Transverse colon (tissue), 4 donors: ENCODE measurements at regions not wholly inside any gene's neighbourhood (a gene's known extent, or its start where the extent isn't known, plus 50 kb on each side); places are given as distances from the start of the nearest gene placed in this dataset.

Source experiments
- EP300 ChIP-seq: sonication (generic); formaldehyde crosslinking; IDR thresholded peaks from one replicate; pipeline ENCODE4 v1.6.1; 2017; ENCODE audit warnings: antibody characterized with exemption, low read depth
- POLR2A ChIP-seq: fragments of 450-650 bp; IDR thresholded peaks from one replicate; pipeline ENCODE4 v1.6.1; 2016; ENCODE audit warnings: antibody characterized with exemption, mild to moderate bottlenecking, moderate library complexity
- POLR2AphosphoS5 ChIP-seq, 3 donors: sonication (generic); formaldehyde crosslinking; IDR thresholded peaks; one replicate each; pipeline ENCODE4 v1.6.1; 2016; ENCODE audit warnings: antibody characterized with exemption in 3 of 3
- TF ChIP-seq, protein P1 (sequence below), 5 experiments: fragments of 200-600 bp in 3 of 5; fragments of 450-650 bp in 2 of 5; sonication (generic) in 3 of 5; IDR thresholded peaks; 1 replicate in 2 of 5; 2 replicates in 3 of 5; pipeline ENCODE4 v1.5.1; 2016 to 2017; ENCODE audit warnings: antibody characterized with exemption in 5 of 5, inconsistent platforms in 3 of 5, mild to moderate bottlenecking in 2 of 5, moderate library complexity in 1 of 5

DNA sequence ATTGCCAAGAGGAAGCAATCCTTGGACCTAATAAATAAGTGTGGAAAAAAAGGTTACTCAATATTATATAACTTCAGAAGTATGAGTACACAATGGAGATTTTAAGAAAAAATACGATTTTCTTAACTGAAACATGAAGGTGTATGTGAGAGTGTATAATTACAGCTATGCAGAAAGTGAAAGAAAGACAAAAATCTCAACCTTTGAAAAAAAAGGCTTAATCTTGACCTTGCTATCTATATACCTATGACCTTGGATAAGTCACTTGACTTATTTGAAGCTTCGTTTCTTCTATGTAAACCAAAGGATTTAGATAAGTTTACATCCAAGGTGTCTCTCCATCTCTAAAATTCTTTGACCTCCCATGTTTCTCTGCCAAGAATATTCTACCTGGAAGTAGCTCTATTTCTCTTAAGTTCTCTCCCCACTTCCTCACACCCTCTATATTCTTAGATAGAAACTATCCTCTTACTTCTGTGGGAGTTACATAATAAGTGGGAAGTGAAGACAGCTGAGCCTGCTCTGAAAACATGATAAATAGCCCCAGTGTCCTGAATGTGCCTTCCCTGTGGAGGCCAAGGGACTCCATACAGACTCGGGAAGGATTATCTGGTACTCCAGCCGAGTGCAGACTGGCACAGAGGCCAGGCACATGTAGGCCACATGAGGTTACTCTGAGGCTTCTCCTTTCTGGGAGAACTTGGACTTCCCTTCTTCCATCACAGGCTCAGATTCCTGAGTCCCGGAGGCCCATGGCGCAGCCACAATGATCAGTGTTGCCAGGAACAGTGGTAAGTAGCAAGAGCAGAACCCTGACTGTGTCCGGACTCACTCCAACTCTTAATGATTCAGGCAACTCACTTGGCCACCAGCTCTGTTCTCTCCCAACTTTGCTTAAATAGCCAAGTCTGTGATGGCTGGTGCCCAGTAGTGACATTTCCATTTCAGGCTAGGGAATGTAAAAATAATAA lies 166.8 kb upstream of the COL8A1 start:
- TF ChIP-seq POLR2A, result no peak
- TF ChIP-seq, protein P1, sequence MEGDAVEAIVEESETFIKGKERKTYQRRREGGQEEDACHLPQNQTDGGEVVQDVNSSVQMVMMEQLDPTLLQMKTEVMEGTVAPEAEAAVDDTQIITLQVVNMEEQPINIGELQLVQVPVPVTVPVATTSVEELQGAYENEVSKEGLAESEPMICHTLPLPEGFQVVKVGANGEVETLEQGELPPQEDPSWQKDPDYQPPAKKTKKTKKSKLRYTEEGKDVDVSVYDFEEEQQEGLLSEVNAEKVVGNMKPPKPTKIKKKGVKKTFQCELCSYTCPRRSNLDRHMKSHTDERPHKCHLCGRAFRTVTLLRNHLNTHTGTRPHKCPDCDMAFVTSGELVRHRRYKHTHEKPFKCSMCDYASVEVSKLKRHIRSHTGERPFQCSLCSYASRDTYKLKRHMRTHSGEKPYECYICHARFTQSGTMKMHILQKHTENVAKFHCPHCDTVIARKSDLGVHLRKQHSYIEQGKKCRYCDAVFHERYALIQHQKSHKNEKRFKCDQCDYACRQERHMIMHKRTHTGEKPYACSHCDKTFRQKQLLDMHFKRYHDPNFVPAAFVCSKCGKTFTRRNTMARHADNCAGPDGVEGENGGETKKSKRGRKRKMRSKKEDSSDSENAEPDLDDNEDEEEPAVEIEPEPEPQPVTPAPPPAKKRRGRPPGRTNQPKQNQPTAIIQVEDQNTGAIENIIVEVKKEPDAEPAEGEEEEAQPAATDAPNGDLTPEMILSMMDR (IDR thresholded peaks at IDR 0.05), result no peak
- no peak for TF ChIP-seq POLR2AphosphoS5 (IDR thresholded peaks at IDR 0.05)
- TF ChIP-seq EP300, result no peak
